SH-SY5Y (cell line): ENCODE measurements at regions not wholly inside any gene's neighbourhood (a gene's known extent, or its start where the extent isn't known, plus 50 kb on each side); places are given as distances from the start of the nearest gene placed in this dataset.

ENCODE experiments used
- GATA2 ChIP-seq: IDR thresholded peaks from 2 replicates; pipeline ENCODE4 v1.6.1; 2011; ENCODE audit warnings: mild to moderate bottlenecking, low read depth, low read length
- GATA3 ChIP-seq: IDR thresholded peaks from 2 replicates; pipeline ENCODE4 v1.6.1; 2011; ENCODE audit warnings: low read depth, mild to moderate bottlenecking, low read length, moderate library complexity

DNA sequence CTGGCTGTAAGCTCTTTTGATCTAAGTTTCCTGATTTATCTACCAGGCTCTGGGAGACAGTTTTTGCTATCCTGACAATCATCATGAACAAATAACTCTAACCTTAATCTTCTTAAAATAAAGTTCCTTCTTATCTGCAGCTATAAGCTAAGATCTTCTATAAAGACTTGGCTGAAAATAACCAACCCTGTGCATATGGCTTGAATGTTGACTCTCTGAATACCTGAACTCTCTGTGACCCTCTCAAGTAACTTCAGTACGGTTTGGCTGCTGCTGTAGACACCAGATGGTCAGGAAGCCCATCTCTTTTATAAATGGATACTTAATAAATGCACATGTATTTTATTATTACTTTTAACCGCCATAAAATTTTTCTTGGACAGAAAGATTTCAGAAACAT, 412.4 kb upstream of the CBLB start:
- TF ChIP-seq GATA3, result no peak
- no peak for TF ChIP-seq GATA2
